GDM1 (cell line): ENCODE measurements at regions not wholly inside any gene's neighbourhood (a gene's known extent, or its start where the extent isn't known, plus 50 kb on each side); places are given as distances from the start of the nearest gene placed in this dataset.

ENCODE experiments used
- DNase-seq: peaks from one replicate; lab custom pipeline; 2025; lab: John Stamatoyannopoulos, UW

- no peak for DNase-seq
Measured at GRCh38 chr2:120587997-120588336, 147.7 kb upstream of the GLI2 start.

GRCh38 chr2:120589771-120590608 is 145.7 kb upstream of the GLI2 start:
- DNase-seq = no peak

- no peak for DNase-seq
Measured at GRCh38 chr2:120590841-120591240, 144.8 kb upstream of the GLI2 start.

GRCh38 chr2:120591572-120591971 is 144.1 kb upstream of the GLI2 start:
- DNase-seq = no peak

- no peak for DNase-seq
Measured at GRCh38 chr2:120592084-120592483, 143.6 kb upstream of the GLI2 start.

- DNase-seq = no peak
Measured at GRCh38 chr2:120593921-120594686, 141.6 kb upstream of the GLI2 start.

- DNase-seq = no peak
Measured at GRCh38 chr2:120594856-120595685, 140.6 kb upstream of the GLI2 start.

- DNase-seq = no peak
Measured at GRCh38 chr2:120595739-120596138, 139.9 kb upstream of the GLI2 start.

- no peak for DNase-seq
Measured at GRCh38 chr2:120596191-120596811, 139.4 kb upstream of the GLI2 start.

- no peak for DNase-seq
Measured at GRCh38 chr2:120596990-120597594, 138.6 kb upstream of the GLI2 start.

- no peak for DNase-seq
Measured at GRCh38 chr2:120597595-120598193, 138.0 kb upstream of the GLI2 start.

- no peak for DNase-seq
Measured at GRCh38 chr2:120598416-120598815, 137.3 kb upstream of the GLI2 start.

- no peak for DNase-seq
Measured at GRCh38 chr2:120599072-120599471, 136.6 kb upstream of the GLI2 start.

GRCh38 chr2:120599656-120600055 is 136.0 kb upstream of the GLI2 start:
- no peak for DNase-seq

- no peak for DNase-seq
Measured at GRCh38 chr2:120600335-120600734, 135.3 kb upstream of the GLI2 start.

GRCh38 chr2:120600786-120601185 is 134.9 kb upstream of the GLI2 start:
- DNase-seq = no peak

- no peak for DNase-seq
Measured at GRCh38 chr2:120601566-120601965, 134.1 kb upstream of the GLI2 start.

GRCh38 chr2:120602251-120602650 is 133.4 kb upstream of the GLI2 start:
- DNase-seq = no peak

- DNase-seq = no peak
Measured at GRCh38 chr2:120604767-120605166, 130.9 kb upstream of the GLI2 start.

GRCh38 chr2:120605231-120605935 is 130.3 kb upstream of the GLI2 start:
- peak; percentile 51 for DNase-seq

- no peak for DNase-seq
Measured at GRCh38 chr2:120606280-120606679, 129.4 kb upstream of the GLI2 start.
